ENCODE measurements at regions not wholly inside any gene's neighbourhood (a gene's known extent, or its start where the extent isn't known, plus 50 kb on each side); places are given as distances from the start of the nearest gene placed in this dataset.
"Not testable (repeated sequence)": the region's sequence is repeated elsewhere in the genome, so short reads cannot be mapped to it uniquely, and the experiment has no call there.

GRCh38 chr10:47593129-47593528, 69.7 kb upstream of the AGAP9 start:
- not testable (repeated sequence) for H3K9me3 ChIP-seq (ENCODE audit: control insufficient read depth in 1 of 2, low read length in 2 of 2); H3K27me3 ChIP-seq (ENCODE audit: control insufficient read depth in 1 of 2, insufficient read depth in 2 of 2, low read length in 2 of 2); H3K4me1 ChIP-seq (ENCODE audit: control insufficient read depth in 1 of 2, insufficient read depth in 2 of 2, low read length in 2 of 2); H3K9ac ChIP-seq (ENCODE audit: low read depth in 1 of 2, low read length in 2 of 2); H3K36me3 ChIP-seq (ENCODE audit: control insufficient read depth in 1 of 2, insufficient read depth in 2 of 2, low read length in 2 of 2); H3K27ac ChIP-seq (ENCODE audit: low read depth, low read length); H3K4me3 ChIP-seq (ENCODE audit: low read depth in 1 of 2, low read length in 2 of 2)

- not testable (repeated sequence) for H3K4me3 ChIP-seq (ENCODE audit: low read depth in 1 of 2, low read length in 2 of 2); H3K36me3 ChIP-seq (ENCODE audit: control insufficient read depth in 1 of 2, insufficient read depth in 2 of 2, low read length in 2 of 2); H3K4me1 ChIP-seq (ENCODE audit: control insufficient read depth in 1 of 2, insufficient read depth in 2 of 2, low read length in 2 of 2); H3K27me3 ChIP-seq (ENCODE audit: control insufficient read depth in 1 of 2, insufficient read depth in 2 of 2, low read length in 2 of 2); H3K9me3 ChIP-seq (ENCODE audit: control insufficient read depth in 1 of 2, low read length in 2 of 2); H3K9ac ChIP-seq (ENCODE audit: low read depth in 1 of 2, low read length in 2 of 2); H3K27ac ChIP-seq (ENCODE audit: low read depth, low read length)
Measured at GRCh38 chr10:47590956-47591355, 67.5 kb upstream of the AGAP9 start.

GRCh38 chr10:47590534-47590933, 67.1 kb upstream of the AGAP9 start:
- H3K27ac ChIP-seq (ENCODE audit: low read depth, low read length); H3K9ac ChIP-seq (ENCODE audit: low read depth in 1 of 2, low read length in 2 of 2); H3K36me3 ChIP-seq (ENCODE audit: control insufficient read depth in 1 of 2, insufficient read depth in 2 of 2, low read length in 2 of 2); H3K4me1 ChIP-seq (ENCODE audit: control insufficient read depth in 1 of 2, insufficient read depth in 2 of 2, low read length in 2 of 2); H3K9me3 ChIP-seq (ENCODE audit: control insufficient read depth in 1 of 2, low read length in 2 of 2); H3K27me3 ChIP-seq (ENCODE audit: control insufficient read depth in 1 of 2, insufficient read depth in 2 of 2, low read length in 2 of 2); H3K4me3 ChIP-seq (ENCODE audit: low read depth in 1 of 2, low read length in 2 of 2): not testable (repeated sequence)

GRCh38 chr10:47582051-47582450, 58.6 kb upstream of the AGAP9 start:
- H3K9ac ChIP-seq (ENCODE audit: low read depth in 1 of 2, low read length in 2 of 2); H3K4me1 ChIP-seq (ENCODE audit: control insufficient read depth in 1 of 2, insufficient read depth in 2 of 2, low read length in 2 of 2); H3K36me3 ChIP-seq (ENCODE audit: control insufficient read depth in 1 of 2, insufficient read depth in 2 of 2, low read length in 2 of 2); H3K27me3 ChIP-seq (ENCODE audit: control insufficient read depth in 1 of 2, insufficient read depth in 2 of 2, low read length in 2 of 2); H3K27ac ChIP-seq (ENCODE audit: low read depth, low read length); H3K9me3 ChIP-seq (ENCODE audit: control insufficient read depth in 1 of 2, low read length in 2 of 2); H3K4me3 ChIP-seq (ENCODE audit: low read depth in 1 of 2, low read length in 2 of 2): not testable (repeated sequence)

GRCh38 chr10:47580063-47580462, 56.6 kb upstream of the AGAP9 start:
- not testable (repeated sequence) for H3K27me3 ChIP-seq (ENCODE audit: control insufficient read depth in 1 of 2, insufficient read depth in 2 of 2, low read length in 2 of 2); H3K4me1 ChIP-seq (ENCODE audit: control insufficient read depth in 1 of 2, insufficient read depth in 2 of 2, low read length in 2 of 2); H3K27ac ChIP-seq (ENCODE audit: low read depth, low read length); H3K36me3 ChIP-seq (ENCODE audit: control insufficient read depth in 1 of 2, insufficient read depth in 2 of 2, low read length in 2 of 2); H3K9me3 ChIP-seq (ENCODE audit: control insufficient read depth in 1 of 2, low read length in 2 of 2); H3K9ac ChIP-seq (ENCODE audit: low read depth in 1 of 2, low read length in 2 of 2); H3K4me3 ChIP-seq (ENCODE audit: low read depth in 1 of 2, low read length in 2 of 2)

- not testable (repeated sequence) for H3K9ac ChIP-seq (ENCODE audit: low read depth in 1 of 2, low read length in 2 of 2); H3K27ac ChIP-seq (ENCODE audit: low read depth, low read length); H3K9me3 ChIP-seq (ENCODE audit: control insufficient read depth in 1 of 2, low read length in 2 of 2); H3K27me3 ChIP-seq (ENCODE audit: control insufficient read depth in 1 of 2, insufficient read depth in 2 of 2, low read length in 2 of 2); H3K4me3 ChIP-seq (ENCODE audit: low read depth in 1 of 2, low read length in 2 of 2); H3K4me1 ChIP-seq (ENCODE audit: control insufficient read depth in 1 of 2, insufficient read depth in 2 of 2, low read length in 2 of 2); H3K36me3 ChIP-seq (ENCODE audit: control insufficient read depth in 1 of 2, insufficient read depth in 2 of 2, low read length in 2 of 2)
Measured at GRCh38 chr10:47578547-47578946, 55.1 kb upstream of the AGAP9 start.
